Colonic mucosa (tissue), 4 donors: ENCODE measurements at regions not wholly inside any gene's neighbourhood (a gene's known extent, or its start where the extent isn't known, plus 50 kb on each side); places are given as distances from the start of the nearest gene placed in this dataset.

Experiments
- DNase-seq: peaks from one replicate; pipeline ENCODE4 v3.0.0-alpha.2; 2020
- H3K27ac ChIP-seq: fragments of 200-600 bp; one replicate; pipeline ENCODE4 v1.8.0; 2021
- H3K27me3 ChIP-seq: fragments of 200-600 bp; one replicate; pipeline ENCODE4 v1.8.0; 2021
- H3K36me3 ChIP-seq: fragments of 200-600 bp; one replicate; pipeline ENCODE4 v1.8.0; 2021
- H3K4me1 ChIP-seq: fragments of 200-600 bp; one replicate; pipeline ENCODE4 v1.8.0; 2021; ENCODE audit warnings: mild to moderate bottlenecking
- H3K4me3 ChIP-seq: fragments of 200-600 bp; one replicate; pipeline ENCODE4 v1.8.0; 2021
- H3K9ac ChIP-seq, 2 donors: one replicate each; pipeline ENCODE4 v1.7.0; 2013; ENCODE audit warnings: control low read depth in 2 of 2, low read depth in 2 of 2, low read length in 2 of 2
- H3K9me3 ChIP-seq: fragments of 200-600 bp; one replicate; pipeline ENCODE4 v1.8.0; 2021
- intact Hi-C: fragments of 100-400 bp; cut with DNase I; formaldehyde crosslinking; loops from one replicate; pipeline ENCODE4 v1.14.1; 2022
- TF ChIP-seq, protein P1 (sequence below): fragments of 200-600 bp; IDR thresholded peaks from one replicate; pipeline ENCODE4 v1.8.0; 2022; ENCODE audit warnings: antibody characterized with exemption, mild to moderate bottlenecking
- donor health status: healthy.
- donor health status: DM: no; HTN: no; CAD: no.
- donor health status: DM: no; HTN: no; CAD: no.

DNA sequence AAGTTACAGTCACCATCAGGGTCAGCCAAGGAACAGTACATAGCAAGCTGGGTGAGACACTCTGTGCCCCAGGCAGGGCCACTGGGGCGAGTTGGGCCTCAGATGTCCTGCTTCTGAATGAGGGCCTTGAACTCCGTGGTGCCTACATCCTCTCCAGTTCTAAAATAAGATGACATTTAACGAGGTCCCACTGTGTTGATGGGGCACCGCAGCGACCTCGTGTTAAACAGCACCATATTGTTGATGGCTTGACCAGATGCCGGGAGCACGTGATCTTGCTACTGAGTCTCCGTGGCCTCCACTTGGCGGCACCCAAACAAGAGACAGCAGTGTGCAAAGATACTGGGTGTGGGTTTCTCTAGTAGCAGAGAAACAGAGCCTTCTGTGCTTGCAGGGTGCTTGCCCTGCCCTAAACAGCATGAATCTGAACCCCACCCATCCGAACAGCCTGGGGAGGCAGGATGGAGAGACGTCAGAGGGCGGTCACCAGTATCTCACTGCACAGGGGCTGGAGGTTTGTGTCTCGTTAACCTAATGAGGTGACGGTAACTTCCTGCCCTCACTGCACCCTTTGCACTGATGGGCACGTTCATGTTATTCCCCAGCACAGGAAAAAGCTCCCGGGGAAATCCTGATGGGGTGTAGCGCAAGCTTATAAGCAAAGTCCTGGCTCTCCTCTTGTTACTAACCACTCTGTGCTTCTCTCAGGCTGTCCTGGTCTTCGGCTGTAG, 324.4 kb downstream of the AJAP1 start:
- DNase-seq, result no peak
- H3K9me3 ChIP-seq, result no peaks in the 10 kb centered on the region
- H3K27ac ChIP-seq, result no peak overlapping the region
- H3K4me1 ChIP-seq, result no peaks in the 10 kb centered on the region
- intact Hi-C loops, result no loop called here
- TF ChIP-seq, protein P1, sequence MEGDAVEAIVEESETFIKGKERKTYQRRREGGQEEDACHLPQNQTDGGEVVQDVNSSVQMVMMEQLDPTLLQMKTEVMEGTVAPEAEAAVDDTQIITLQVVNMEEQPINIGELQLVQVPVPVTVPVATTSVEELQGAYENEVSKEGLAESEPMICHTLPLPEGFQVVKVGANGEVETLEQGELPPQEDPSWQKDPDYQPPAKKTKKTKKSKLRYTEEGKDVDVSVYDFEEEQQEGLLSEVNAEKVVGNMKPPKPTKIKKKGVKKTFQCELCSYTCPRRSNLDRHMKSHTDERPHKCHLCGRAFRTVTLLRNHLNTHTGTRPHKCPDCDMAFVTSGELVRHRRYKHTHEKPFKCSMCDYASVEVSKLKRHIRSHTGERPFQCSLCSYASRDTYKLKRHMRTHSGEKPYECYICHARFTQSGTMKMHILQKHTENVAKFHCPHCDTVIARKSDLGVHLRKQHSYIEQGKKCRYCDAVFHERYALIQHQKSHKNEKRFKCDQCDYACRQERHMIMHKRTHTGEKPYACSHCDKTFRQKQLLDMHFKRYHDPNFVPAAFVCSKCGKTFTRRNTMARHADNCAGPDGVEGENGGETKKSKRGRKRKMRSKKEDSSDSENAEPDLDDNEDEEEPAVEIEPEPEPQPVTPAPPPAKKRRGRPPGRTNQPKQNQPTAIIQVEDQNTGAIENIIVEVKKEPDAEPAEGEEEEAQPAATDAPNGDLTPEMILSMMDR, result no peak
- H3K4me3 ChIP-seq, result no peak overlapping the region
- no peaks in the 10 kb centered on the region for H3K27me3 ChIP-seq
- no peaks in the 10 kb centered on the region for H3K36me3 ChIP-seq
- no peak overlapping the region for H3K9ac ChIP-seq

DNA sequence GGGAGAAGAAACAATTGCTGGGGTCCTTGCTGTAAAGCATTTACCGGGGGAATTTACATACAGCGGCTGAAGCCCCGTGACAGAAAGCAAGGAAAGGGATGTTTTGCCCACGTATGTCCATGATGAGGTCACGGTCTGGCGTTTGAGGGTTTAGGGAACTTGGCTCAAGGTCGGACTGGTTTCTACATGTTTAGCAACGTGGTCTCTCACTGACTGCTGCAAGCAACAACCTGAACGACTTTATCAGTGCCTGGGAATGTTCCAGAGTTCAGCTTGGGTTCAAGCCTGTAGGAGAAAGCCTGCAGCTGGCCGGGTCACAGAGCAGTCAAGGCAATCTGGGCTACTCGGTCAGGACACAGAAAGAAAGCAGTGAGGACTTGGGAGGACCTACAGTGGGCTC, 323.3 kb downstream of the AJAP1 start:
- Histone ChIP-seq H3K9me3 (no peaks in the 10 kb centered on the region), H3K9ac (no peak overlapping the region), H3K27ac (no peak overlapping the region), H3K27me3 (no peaks in the 10 kb centered on the region), H3K4me1 (no peaks in the 10 kb centered on the region), H3K36me3 (no peaks in the 10 kb centered on the region), H3K4me3 (no peak overlapping the region)
- DNase-seq, result no peak
- TF ChIP-seq, protein P1, result no peak
- intact Hi-C loops, result no loop called here

- intact Hi-C loops, result no loop called here
- Histone ChIP-seq H3K4me1 (no peaks in the 10 kb centered on the region), H3K27me3 (no peaks in the 10 kb centered on the region), H3K36me3 (no peaks in the 10 kb centered on the region), H3K9me3 (no peaks in the 10 kb centered on the region), H3K27ac (no peak overlapping the region), H3K9ac (no peak overlapping the region), H3K4me3 (no peak overlapping the region)
- TF ChIP-seq, protein P1, result no peak
- no peak for DNase-seq
These were observed 322.5 kb downstream of the AJAP1 start for GRCh38 chr1:4976859-4977440.

DNA sequence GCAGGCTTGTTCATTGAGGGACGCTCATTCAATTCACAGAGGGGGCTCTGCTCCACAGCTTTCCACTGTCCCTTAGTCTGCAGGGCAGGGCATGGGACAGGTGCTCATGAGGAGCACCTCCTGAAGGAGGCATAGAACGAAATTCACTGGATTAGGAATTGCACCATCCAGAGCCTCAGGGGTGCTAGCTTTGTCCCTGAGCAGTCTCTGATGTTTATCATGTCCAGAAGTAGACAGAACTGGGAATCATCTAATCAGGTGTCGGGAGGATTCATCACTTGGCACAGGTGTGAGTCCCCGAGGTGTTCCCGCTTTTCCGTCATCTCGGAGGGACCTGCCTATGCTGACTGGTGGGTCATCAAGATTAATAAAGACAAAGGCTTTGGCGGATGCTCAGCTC, 321.4 kb downstream of the AJAP1 start:
- H3K4me3 ChIP-seq, result no peak overlapping the region
- no peak for DNase-seq
- no peaks in the 10 kb centered on the region for H3K4me1 ChIP-seq
- no peak overlapping the region for H3K27ac ChIP-seq
- no peaks in the 10 kb centered on the region for H3K27me3 ChIP-seq
- no peak overlapping the region for H3K9ac ChIP-seq
- TF ChIP-seq, protein P1, result no peak
- intact Hi-C loops, result no loop called here
- no peaks in the 10 kb centered on the region for H3K9me3 ChIP-seq
- no peaks in the 10 kb centered on the region for H3K36me3 ChIP-seq

GRCh38 chr1:4974981-4975685, 320.7 kb downstream of the AJAP1 start:
- DNase-seq, result no peak
- H3K4me1 ChIP-seq, result no peaks in the 10 kb centered on the region
- no peak overlapping the region for H3K4me3 ChIP-seq
- H3K36me3 ChIP-seq, result no peaks in the 10 kb centered on the region
- H3K27ac ChIP-seq, result no peak overlapping the region
- TF ChIP-seq, protein P1, result no peak
- H3K9ac ChIP-seq, result no peak overlapping the region
- intact Hi-C loops, result no loop called here
- H3K27me3 ChIP-seq, result no peaks in the 10 kb centered on the region
- H3K9me3 ChIP-seq, result no peaks in the 10 kb centered on the region
